Activated naive CD4-positive, alpha-beta T cell treated with anti-CD3 and anti-CD28 coated beads for 36 hours (primary cell): ENCODE measurements at regions not wholly inside any gene's neighbourhood (a gene's known extent, or its start where the extent isn't known, plus 50 kb on each side); places are given as distances from the start of the nearest gene placed in this dataset.
"Not testable (repeated sequence)": the region's sequence is repeated elsewhere in the genome, so short reads cannot be mapped to it uniquely, and the experiment has no call there.

ENCODE experiments used
- CTCF ChIA-PET: fragments of 350-600 bp; sonication (Branson Sonifier 250); formaldehyde crosslinking; loops from one replicate; lab custom pipeline; 2021; ENCODE audit warnings: antibody characterized with exemption; lab: Charles Lee
- DNase-seq: peaks from one replicate; pipeline ENCODE4 v3.0.0-alpha.2; 2020
- H3K27ac Mint-ChIP-seq: one replicate; pipeline ENCODE4 v1.8.0; 2021; ENCODE audit warnings: mild to moderate bottlenecking, mixed read lengths
- H3K27me3 Mint-ChIP-seq: one replicate; pipeline ENCODE4 v1.8.0; 2021; ENCODE audit warnings: low read depth, mixed read lengths
- H3K36me3 Mint-ChIP-seq: one replicate; pipeline ENCODE4 v1.8.0; 2021; ENCODE audit warnings: low read depth, mixed read lengths
- H3K4me1 Mint-ChIP-seq: one replicate; pipeline ENCODE4 v1.8.0; 2021; ENCODE audit warnings: low read depth, mixed read lengths
- H3K4me3 Mint-ChIP-seq: one replicate; pipeline ENCODE4 v1.8.0; 2021; ENCODE audit warnings: mild to moderate bottlenecking, moderate library complexity, mixed read lengths
- H3K9me3 Mint-ChIP-seq: one replicate; pipeline ENCODE4 v1.8.0; 2021; ENCODE audit warnings: mixed read lengths
- intact Hi-C: fragments of 100-400 bp; cut with micrococcal nuclease; formaldehyde crosslinking; loops from one replicate; pipeline ENCODE4 v1.15.1; 2023

DNA sequence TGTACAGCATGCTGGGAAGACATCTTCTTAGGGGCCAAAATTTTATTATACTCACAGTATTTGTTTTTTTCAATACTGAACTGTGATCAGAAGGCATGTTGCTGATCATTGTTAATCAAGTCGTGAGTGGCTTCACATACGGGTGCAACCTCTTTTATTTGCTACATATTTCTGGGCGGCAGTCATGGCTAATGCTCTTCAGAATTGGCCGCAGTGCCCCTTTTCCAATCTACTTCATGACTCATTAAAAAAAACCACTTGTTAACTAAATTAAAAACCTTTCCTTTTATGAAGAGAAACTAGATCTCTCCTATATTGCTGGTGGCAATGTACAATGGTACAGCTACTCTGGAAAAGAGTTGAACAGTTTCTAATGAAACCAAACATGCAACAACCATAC, 101.5 kb upstream of the C1GALT1C1 start:
- no peaks in the 10 kb centered on the region for H3K9me3 Mint-ChIP-seq
- H3K27me3 Mint-ChIP-seq, result no peaks in the 10 kb centered on the region
- CTCF ChIA-PET, result no interaction called here
- H3K36me3 Mint-ChIP-seq, result no peaks in the 10 kb centered on the region
- peaks cover under 1% of the 10 kb centered on the region for H3K4me1 Mint-ChIP-seq
- no peak overlapping the region for H3K4me3 Mint-ChIP-seq
- no peak for DNase-seq
- intact Hi-C loops, result no loop called here
- H3K27ac Mint-ChIP-seq, result no peak overlapping the region

DNA sequence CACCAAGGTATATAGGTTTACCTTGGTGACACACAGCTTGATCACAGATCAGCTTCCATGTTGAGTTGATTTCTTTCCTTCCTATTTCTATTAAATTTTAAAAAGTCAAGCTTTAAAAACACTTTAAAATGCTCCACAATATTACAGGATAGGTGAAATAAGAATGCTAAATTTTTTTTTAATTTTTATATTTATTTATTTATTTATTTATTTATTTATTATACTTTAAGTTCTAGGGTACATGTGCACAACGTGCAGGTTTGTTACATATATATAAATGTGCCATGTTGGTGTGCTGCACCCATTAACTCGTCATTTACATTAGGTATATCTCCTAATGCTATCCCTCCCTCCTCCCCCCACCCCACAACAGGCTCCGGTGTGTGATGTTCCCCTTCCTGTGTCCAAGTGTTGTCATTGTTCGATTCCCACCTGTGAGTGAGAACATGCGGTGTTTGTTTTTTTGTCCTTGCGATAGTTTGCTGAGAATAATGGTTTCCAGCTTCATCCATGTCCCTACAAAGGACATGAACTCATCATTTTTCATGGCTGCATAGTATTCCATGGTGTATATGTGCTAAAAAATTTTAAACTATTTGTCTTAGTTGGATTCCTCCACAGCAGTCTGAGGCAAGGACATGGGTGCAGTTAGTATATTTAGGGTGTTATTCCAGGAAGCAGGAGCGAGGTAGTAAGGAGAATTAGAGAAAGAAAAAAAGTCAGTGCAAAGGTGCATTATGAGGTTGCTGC, 99.8 kb upstream of the C1GALT1C1 start:
- intact Hi-C loops, H3K4me1 Mint-ChIP-seq, H3K4me3 Mint-ChIP-seq, CTCF ChIA-PET, H3K36me3 Mint-ChIP-seq, H3K9me3 Mint-ChIP-seq, H3K27me3 Mint-ChIP-seq, H3K27ac Mint-ChIP-seq, DNase-seq: not testable (repeated sequence)

DNA sequence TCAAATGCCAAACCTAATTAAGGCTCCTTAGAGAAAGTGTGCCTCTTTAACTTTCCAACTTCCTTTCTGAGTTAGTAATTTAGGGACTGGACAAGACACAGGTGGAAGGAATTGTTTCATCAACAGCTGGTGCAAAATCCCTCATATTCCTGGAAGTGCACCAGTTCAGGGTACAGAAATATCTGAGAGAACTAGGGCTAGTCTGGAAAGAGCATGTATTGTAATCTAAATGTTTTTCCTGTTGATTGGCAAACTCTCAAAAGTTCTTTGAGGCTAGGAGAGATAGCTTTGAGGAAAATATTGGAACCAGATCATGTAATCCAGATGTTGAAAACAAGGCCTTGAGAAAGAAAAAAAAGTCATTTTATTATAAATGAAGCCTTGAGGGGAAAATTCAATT, 98.1 kb upstream of the C1GALT1C1 start:
- H3K27ac Mint-ChIP-seq, result no peak overlapping the region
- peaks cover 5% of the 10 kb centered on the region for H3K4me1 Mint-ChIP-seq
- no peaks in the 10 kb centered on the region for H3K36me3 Mint-ChIP-seq
- no peak overlapping the region for H3K4me3 Mint-ChIP-seq
- CTCF ChIA-PET, result no interaction called here
- intact Hi-C loops, result no loop called here
- H3K27me3 Mint-ChIP-seq, result no peaks in the 10 kb centered on the region
- H3K9me3 Mint-ChIP-seq, result no peaks in the 10 kb centered on the region
- DNase-seq, result no peak

DNA sequence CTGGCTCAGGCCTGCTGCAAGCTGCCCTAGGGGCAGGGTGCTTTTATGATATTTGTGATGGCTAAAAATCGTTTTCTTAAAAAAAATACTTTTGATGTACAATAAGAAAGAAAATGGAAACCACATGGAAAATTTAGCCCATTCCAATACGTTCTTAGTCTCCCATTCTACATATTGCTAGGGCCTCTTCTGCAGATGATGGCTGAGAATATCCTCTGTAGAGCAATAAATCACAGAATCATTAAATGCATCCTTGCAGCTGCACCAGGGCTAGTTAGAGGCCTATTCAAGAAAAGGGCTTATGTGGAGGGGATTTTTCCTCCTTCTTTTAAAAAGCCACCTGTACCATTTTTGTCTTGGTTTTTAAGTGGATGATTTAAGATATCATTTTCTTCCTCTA, 97.6 kb upstream of the C1GALT1C1 start:
- Mint-ChIP-seq H3K4me3 (no peak overlapping the region), H3K27me3 (no peaks in the 10 kb centered on the region), H3K4me1 (peaks cover 5% of the 10 kb centered on the region), H3K9me3 (no peaks in the 10 kb centered on the region), H3K36me3 (no peaks in the 10 kb centered on the region), H3K27ac (no peak overlapping the region)
- CTCF ChIA-PET, result no interaction called here
- intact Hi-C loops, result no loop called here
- DNase-seq, result no peak

DNA sequence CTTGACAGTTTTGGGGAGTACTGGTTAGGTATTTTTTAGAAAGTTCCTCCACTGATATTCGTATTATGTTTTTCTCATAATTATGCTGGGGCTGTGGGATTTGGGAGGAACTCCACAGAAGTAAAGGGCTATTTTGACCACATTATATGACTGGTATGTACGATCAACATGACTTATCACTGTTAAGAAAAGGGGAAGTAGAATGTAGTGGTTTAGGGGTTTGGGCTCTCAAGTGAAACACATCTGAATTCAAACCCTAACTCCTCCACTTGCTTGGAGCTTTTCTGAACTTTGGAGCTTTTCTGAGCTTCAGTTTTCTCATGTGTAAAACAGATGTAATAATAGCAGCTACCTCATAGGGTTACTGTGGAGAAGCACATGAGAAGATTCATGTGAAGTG, 96.4 kb upstream of the C1GALT1C1 start:
- no peaks in the 10 kb centered on the region for H3K27me3 Mint-ChIP-seq
- H3K4me3 Mint-ChIP-seq, result no peak overlapping the region
- no peaks in the 10 kb centered on the region for H3K9me3 Mint-ChIP-seq
- CTCF ChIA-PET, result no interaction called here
- H3K4me1 Mint-ChIP-seq, result peaks cover 5% of the 10 kb centered on the region
- H3K36me3 Mint-ChIP-seq, result peaks cover 1% of the 10 kb centered on the region
- no peak for DNase-seq
- H3K27ac Mint-ChIP-seq, result no peak overlapping the region
- intact Hi-C loops, result no loop called here

DNA sequence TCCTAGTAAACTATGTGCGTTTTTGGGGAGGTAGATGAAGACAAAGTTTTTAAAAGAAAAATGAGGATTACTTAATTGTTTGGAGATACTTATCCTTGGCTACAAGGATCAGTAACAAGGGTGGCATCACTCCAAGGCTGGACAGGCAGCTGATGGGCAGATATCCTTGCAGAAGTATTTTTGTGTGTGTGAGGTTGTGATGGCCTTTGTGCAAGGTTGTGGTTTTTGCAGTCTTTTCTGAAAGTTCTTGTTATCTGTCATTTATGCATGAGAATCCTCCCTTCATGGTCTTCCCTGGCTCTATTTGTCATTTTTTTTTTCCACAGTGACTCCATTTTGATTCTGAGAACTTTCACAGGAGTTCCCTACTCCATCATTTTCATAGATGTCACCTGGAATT, 96.0 kb upstream of the C1GALT1C1 start:
- DNase-seq, result no peak
- Mint-ChIP-seq H3K27me3 (no peaks in the 10 kb centered on the region), H3K27ac (no peak overlapping the region), H3K4me1 (peaks cover 5% of the 10 kb centered on the region), H3K9me3 (no peaks in the 10 kb centered on the region), H3K36me3 (peaks cover 1% of the 10 kb centered on the region), H3K4me3 (no peak overlapping the region)
- intact Hi-C loops, result no loop called here
- CTCF ChIA-PET, result no interaction called here

DNA sequence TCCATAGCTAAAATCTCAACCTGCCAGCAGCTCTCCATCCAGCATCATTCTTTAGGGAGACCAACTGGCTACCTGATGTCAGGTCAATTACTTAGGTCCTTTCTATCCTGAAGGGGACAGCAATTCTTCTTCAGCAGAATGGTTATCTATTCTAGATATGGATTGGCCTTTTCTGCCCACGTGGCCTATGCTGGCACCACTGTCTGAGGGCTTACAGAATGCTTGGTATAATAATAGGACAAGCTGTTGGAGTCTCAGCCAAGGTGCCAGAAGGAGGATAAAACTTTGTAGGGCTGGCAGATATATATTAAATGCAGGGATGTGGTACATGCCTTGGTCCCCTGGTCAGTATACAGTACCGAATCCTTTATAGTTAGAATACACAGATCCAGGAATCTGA, 89.8 kb upstream of the C1GALT1C1 start:
- H3K27ac Mint-ChIP-seq, result no peak overlapping the region
- no peaks in the 10 kb centered on the region for H3K4me1 Mint-ChIP-seq
- H3K27me3 Mint-ChIP-seq, result no peaks in the 10 kb centered on the region
- H3K9me3 Mint-ChIP-seq, result no peaks in the 10 kb centered on the region
- DNase-seq, result no peak
- peaks cover 1% of the 10 kb centered on the region for H3K36me3 Mint-ChIP-seq
- CTCF ChIA-PET, result interaction anchor here (0.6 kb wide), 1 partner anchor 85 kb away, joined by 3 read pairs; no protein-coding TSS in a partner anchor
- no peak overlapping the region for H3K4me3 Mint-ChIP-seq
- intact Hi-C loops, result loop anchor here (1.0 kb wide), 1 partner anchor 22 kb away; no protein-coding TSS in a partner anchor

DNA sequence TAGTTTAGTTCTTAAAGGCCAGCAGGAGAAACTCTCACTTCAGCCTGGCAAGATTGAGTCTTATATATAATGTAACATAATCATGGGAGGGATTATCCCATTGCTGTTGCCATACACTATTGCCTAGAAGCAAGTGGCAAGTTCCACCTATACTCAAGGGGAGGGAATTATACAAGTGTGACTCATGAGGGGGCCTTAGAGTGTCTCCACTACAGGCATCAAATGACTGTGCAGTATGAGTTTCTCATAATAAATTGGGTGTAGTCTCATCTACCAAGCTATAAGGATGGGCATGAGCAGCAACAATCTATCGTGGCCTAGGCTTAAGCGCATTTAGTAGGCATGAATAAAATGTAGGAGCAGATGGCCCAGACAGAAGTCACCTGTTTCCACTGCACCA, 89.1 kb upstream of the C1GALT1C1 start:
- no peaks in the 10 kb centered on the region for H3K4me1 Mint-ChIP-seq
- H3K27ac Mint-ChIP-seq, result no peak overlapping the region
- no peaks in the 10 kb centered on the region for H3K9me3 Mint-ChIP-seq
- peaks cover 1% of the 10 kb centered on the region for H3K36me3 Mint-ChIP-seq
- DNase-seq, result peak; percentile 7
- CTCF ChIA-PET, result interaction anchor here (0.6 kb wide), 1 partner anchor 85 kb away, joined by 3 read pairs; no protein-coding TSS in a partner anchor
- intact Hi-C loops, result loop anchor here (1.0 kb wide), 1 partner anchor 22 kb away; no protein-coding TSS in a partner anchor
- H3K27me3 Mint-ChIP-seq, result no peaks in the 10 kb centered on the region
- no peak overlapping the region for H3K4me3 Mint-ChIP-seq

DNA sequence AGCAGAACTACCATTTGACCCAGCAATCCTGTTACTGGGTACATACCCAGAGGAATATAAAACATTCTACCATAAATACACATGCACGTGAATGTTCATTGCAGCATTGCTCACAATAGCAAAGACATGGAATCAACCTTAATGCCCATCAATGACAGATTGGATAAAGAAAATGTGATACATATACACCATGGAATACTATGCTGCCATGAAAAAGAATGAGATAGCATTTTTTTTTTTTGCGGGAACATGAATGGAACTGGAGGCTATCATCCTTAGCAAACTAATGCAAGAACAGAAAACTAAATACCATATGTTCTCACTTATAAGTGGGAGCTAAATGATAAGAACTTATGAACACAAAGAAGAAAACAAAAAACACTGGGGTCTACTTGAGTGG, 72.5 kb upstream of the C1GALT1C1 start:
- H3K36me3 Mint-ChIP-seq, intact Hi-C loops, H3K27ac Mint-ChIP-seq, DNase-seq, H3K4me1 Mint-ChIP-seq, H3K27me3 Mint-ChIP-seq, CTCF ChIA-PET, H3K4me3 Mint-ChIP-seq: not testable (repeated sequence)
- peaks cover 15% of the 10 kb centered on the region for H3K9me3 Mint-ChIP-seq

DNA sequence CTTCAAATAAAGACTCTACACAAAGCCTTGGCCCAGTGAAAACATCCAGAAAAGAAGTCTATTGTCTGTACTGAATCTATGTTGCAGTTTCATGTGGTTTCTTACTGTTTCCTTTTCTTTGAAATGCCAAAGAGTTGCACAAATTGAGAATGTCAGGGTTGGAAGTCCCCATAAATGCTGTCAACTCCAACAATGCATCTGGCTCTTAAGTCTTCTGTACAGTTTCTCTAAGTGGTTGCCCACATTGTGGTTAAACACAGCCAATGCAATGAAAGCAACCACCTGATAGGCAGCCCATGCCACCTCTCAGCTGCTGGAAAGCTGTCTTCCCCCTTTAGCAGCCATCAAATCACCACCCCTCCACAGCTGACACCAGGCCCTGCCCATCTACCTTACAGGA, 67.2 kb upstream of the C1GALT1C1 start:
- Mint-ChIP-seq H3K36me3 (peaks cover 5% of the 10 kb centered on the region), H3K4me1 (peaks cover 27% of the 10 kb centered on the region), H3K27ac (peak overlapping the region; percentile 83), H3K9me3 (peaks cover 15% of the 10 kb centered on the region), H3K4me3 (no peak overlapping the region), H3K27me3 (no peaks in the 10 kb centered on the region)
- CTCF ChIA-PET, result interaction anchor here (1.0 kb wide), 1 partner anchor 56 kb away, joined by 4 read pairs; no protein-coding TSS in a partner anchor
- intact Hi-C loops, result loop anchor here (1.0 to 5.0 kb wide), 8 partner anchors 20 to 610 kb away; partner anchors contain the start of genes C1GALT1C1 and CUL4B
- peak; percentile 69 for DNase-seq

DNA sequence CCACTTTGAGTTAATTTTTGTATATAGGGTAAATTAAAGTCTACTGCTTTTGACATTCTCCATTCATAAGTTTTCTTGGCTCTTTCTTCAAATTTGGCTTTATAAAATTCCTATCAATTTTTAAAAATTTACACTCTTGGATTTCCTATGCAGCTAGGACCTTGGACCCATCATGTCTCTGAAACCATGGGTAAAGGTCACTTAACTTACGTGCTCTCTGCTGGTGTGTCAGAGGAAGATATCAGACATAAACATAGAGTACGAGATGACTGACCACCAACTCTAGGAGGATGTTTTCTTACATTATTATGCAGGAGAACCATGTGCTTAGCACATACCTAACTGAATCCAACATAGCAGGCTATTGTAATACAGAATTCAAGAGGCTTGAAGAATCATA, 62.5 kb upstream of the C1GALT1C1 start:
- CTCF ChIA-PET, result no interaction called here
- Mint-ChIP-seq H3K4me1 (peaks cover 32% of the 10 kb centered on the region), H3K27me3 (no peaks in the 10 kb centered on the region), H3K9me3 (no peaks in the 10 kb centered on the region), H3K27ac (no peak overlapping the region), H3K36me3 (no peaks in the 10 kb centered on the region), H3K4me3 (no peak overlapping the region)
- intact Hi-C loops, result no loop called here
- no peak for DNase-seq

DNA sequence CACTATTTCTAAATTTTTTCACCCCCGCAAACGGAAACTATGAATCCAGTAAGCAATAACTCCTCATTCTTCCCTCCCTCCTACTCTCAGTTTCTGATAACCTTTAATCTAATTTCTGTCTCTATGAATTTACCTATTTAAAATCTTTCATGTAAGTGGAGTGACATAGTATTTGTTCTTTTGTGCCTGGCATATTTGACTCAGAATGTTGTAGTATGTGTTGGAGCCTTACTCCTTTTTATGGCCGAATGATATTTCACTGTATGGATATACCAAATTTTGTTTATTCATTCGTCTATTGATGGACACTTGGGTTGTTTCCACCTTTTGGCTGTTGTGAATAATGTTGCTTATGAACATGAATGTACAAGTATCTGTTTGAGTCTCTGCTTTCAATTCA, 61.1 kb upstream of the C1GALT1C1 start:
- no peak for DNase-seq
- intact Hi-C loops, result no loop called here
- Mint-ChIP-seq H3K36me3 (no peaks in the 10 kb centered on the region), H3K4me3 (no peak overlapping the region), H3K27me3 (no peaks in the 10 kb centered on the region), H3K4me1 (peaks cover 23% of the 10 kb centered on the region), H3K27ac (no peak overlapping the region), H3K9me3 (no peaks in the 10 kb centered on the region)
- CTCF ChIA-PET, result interaction anchor here (1.0 kb wide), 1 partner anchor 11 kb away, joined by 3 read pairs; no protein-coding TSS in a partner anchor

DNA sequence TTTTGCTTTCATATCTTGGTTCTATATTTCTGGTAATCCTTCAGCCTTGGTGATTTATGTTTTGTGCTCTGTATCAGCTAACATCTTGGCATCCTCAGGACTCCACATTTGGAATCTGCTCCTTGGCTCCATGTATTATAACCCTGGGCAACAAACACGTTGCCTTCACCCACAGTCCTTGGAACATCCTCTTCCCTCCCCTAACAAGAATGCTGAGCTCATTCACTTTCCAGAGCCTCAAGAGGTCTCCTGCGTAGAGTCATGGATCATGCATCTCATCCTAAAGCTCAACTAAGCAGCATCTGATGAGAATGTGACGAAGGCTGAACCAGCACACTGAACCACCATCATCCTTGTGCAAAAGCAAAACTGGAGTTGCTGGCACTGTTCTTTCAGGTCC, 60.5 kb upstream of the C1GALT1C1 start:
- H3K27ac Mint-ChIP-seq, result no peak overlapping the region
- no peaks in the 10 kb centered on the region for H3K36me3 Mint-ChIP-seq
- H3K4me1 Mint-ChIP-seq, result peaks cover 20% of the 10 kb centered on the region
- intact Hi-C loops, result no loop called here
- no peak for DNase-seq
- H3K4me3 Mint-ChIP-seq, result no peak overlapping the region
- no peaks in the 10 kb centered on the region for H3K9me3 Mint-ChIP-seq
- CTCF ChIA-PET, result interaction anchor here (1.0 kb wide), 1 partner anchor 10 kb away, joined by 3 read pairs; no protein-coding TSS in a partner anchor
- no peaks in the 10 kb centered on the region for H3K27me3 Mint-ChIP-seq
